Epithelial cell of proximal tubule (primary cell): ENCODE measurements at regions not wholly inside any gene's neighbourhood (a gene's known extent, or its start where the extent isn't known, plus 50 kb on each side); places are given as distances from the start of the nearest gene placed in this dataset.

ENCODE experiments used
- DNase-seq: peaks from one replicate; pipeline ENCODE4 v3.0.0-alpha.2; 2011; ENCODE audit warnings: low read depth
- H3K4me3 ChIP-seq: 2 replicates; pipeline ENCODE4 v1.5.1; 2011; ENCODE audit warnings: low read depth, mild to moderate bottlenecking, low read length
- TF ChIP-seq, protein P1 (sequence below): conservative IDR thresholded peaks from 2 replicates; pipeline ENCODE4 v1.5.1; 2012; ENCODE audit warnings: low read depth, mild to moderate bottlenecking, low read length

DNA sequence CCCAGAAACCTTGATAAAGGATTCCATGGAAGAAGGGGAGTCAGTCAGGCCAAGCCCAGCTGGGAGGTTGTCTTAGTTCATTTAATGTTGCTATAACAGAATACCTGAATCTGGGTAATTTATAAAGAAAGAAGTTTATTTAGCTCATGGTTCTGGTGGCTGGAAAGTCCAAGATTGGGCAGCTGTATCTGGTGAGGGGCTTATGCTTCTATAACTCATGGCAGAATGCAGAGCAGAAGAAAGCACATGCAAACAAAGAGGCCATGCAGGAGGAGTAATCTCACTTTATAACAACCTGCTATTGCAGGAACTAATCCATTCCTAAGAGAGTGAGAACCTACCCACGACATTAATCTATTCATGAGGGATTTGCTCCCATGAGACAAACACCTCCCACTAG, 54.2 kb upstream of the ANKRD1 start:
- TF ChIP-seq, protein P1, sequence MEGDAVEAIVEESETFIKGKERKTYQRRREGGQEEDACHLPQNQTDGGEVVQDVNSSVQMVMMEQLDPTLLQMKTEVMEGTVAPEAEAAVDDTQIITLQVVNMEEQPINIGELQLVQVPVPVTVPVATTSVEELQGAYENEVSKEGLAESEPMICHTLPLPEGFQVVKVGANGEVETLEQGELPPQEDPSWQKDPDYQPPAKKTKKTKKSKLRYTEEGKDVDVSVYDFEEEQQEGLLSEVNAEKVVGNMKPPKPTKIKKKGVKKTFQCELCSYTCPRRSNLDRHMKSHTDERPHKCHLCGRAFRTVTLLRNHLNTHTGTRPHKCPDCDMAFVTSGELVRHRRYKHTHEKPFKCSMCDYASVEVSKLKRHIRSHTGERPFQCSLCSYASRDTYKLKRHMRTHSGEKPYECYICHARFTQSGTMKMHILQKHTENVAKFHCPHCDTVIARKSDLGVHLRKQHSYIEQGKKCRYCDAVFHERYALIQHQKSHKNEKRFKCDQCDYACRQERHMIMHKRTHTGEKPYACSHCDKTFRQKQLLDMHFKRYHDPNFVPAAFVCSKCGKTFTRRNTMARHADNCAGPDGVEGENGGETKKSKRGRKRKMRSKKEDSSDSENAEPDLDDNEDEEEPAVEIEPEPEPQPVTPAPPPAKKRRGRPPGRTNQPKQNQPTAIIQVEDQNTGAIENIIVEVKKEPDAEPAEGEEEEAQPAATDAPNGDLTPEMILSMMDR = no peak

GRCh38 chr10:90977162-90977854, 56.4 kb upstream of the ANKRD1 start:
- TF ChIP-seq, protein P1 = no peak
- no peak overlapping the region for H3K4me3 ChIP-seq
- no peak for DNase-seq

More for the DNA sequence above, 54.2 kb upstream of the ANKRD1 start:
- no peak overlapping the region for H3K4me3 ChIP-seq
- no peak for DNase-seq

GRCh38 chr10:90977855-90978486, 57.1 kb upstream of the ANKRD1 start:
- DNase-seq = no peak
- H3K4me3 ChIP-seq = no peak overlapping the region
- TF ChIP-seq, protein P1 = no peak

GRCh38 chr10:90982406-90983008, 61.6 kb upstream of the ANKRD1 start:
- TF ChIP-seq, protein P1 = no peak
- DNase-seq = no peak
- H3K4me3 ChIP-seq = no peak overlapping the region

GRCh38 chr10:90983914-90984549, 63.1 kb upstream of the ANKRD1 start:
- TF ChIP-seq, protein P1 = no peak
- H3K4me3 ChIP-seq = no peak overlapping the region
- DNase-seq = no peak

DNA sequence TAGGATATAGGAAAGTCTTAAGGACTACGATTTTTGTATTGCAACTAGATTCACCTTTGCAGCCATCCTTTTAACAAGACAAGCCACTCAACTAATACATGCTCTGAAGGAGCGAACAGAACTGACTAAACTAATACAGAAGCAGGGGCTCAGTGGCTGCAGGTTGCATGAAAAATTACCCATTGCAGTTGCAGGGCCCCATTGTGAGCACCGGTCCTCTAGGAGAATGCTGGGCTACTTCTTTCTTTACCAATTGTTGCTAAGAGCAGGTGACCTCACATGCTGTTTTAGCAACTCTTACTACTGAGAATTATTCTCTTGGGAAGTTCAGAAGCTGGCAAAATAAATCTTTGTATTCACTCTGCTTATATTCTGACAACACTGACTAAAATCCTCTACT, 64.0 kb upstream of the ANKRD1 start:
- H3K4me3 ChIP-seq = no peak overlapping the region
- no peak for DNase-seq
- TF ChIP-seq, protein P1 = no peak
